ENCODE measurements at regions not wholly inside any gene's neighbourhood (a gene's known extent, or its start where the extent isn't known, plus 50 kb on each side); places are given as distances from the start of the nearest gene placed in this dataset.

DNA sequence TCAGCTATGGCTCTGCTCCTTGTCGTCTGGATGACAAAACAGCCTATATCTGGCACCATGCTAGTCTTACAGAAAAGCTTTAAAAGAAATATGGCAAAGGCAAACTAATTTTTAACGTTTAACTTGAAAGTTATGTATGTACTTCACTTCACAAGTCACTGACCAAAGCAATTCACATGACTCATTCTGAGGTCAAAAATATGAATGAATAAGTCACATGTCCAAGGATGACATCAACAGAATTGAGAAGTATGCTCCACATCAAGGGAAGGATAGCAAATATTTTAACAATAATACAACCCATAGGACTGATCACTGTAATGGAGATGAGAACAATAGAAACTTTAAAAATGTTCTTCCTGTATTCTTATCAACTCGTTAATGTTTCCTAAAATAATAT lies 1072.6 kb upstream of the NUDT12 start:
- TF ChIP-seq, protein P1, sequence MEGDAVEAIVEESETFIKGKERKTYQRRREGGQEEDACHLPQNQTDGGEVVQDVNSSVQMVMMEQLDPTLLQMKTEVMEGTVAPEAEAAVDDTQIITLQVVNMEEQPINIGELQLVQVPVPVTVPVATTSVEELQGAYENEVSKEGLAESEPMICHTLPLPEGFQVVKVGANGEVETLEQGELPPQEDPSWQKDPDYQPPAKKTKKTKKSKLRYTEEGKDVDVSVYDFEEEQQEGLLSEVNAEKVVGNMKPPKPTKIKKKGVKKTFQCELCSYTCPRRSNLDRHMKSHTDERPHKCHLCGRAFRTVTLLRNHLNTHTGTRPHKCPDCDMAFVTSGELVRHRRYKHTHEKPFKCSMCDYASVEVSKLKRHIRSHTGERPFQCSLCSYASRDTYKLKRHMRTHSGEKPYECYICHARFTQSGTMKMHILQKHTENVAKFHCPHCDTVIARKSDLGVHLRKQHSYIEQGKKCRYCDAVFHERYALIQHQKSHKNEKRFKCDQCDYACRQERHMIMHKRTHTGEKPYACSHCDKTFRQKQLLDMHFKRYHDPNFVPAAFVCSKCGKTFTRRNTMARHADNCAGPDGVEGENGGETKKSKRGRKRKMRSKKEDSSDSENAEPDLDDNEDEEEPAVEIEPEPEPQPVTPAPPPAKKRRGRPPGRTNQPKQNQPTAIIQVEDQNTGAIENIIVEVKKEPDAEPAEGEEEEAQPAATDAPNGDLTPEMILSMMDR (conservative IDR thresholded peaks at IDR 0.05; ENCODE audit: low read depth, low read length) = no peak
- H3K4me3 ChIP-seq (ENCODE audit: low read depth, low read length) = no peak overlapping the region
- peak; percentile 72 for DNase-seq (ENCODE audit: low read depth)

GRCh38 chr5:104628911-104629310 lies 1066.3 kb upstream of the NUDT12 start:
- H3K4me3 ChIP-seq (ENCODE audit: low read depth, low read length) = no peak overlapping the region
- DNase-seq (ENCODE audit: low read depth) = peak; percentile 49
- TF ChIP-seq, protein P1 (conservative IDR thresholded peaks at IDR 0.05; ENCODE audit: low read depth, low read length) = no peak

DNA sequence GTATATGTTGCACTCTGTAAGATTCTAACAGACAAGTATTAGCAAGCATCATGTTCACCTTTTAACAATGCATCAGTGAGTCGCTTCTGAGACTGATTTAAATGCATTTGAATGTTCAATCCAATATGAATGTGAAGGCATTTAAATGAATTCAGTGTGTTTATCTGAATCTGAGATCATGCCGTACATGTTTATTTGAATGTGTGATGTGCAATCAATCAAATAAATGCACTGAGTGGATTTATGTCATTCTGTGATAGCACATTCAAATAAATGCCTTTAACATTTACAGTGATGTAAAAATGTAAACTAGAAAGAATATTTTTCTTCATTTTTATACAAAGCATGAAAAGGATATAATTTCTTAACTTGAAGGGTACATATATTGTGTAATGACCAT lies 1063.5 kb upstream of the NUDT12 start:
- no peak overlapping the region for H3K4me3 ChIP-seq (ENCODE audit: low read depth, low read length)
- TF ChIP-seq, protein P1 (conservative IDR thresholded peaks at IDR 0.05; ENCODE audit: low read depth, low read length) = no peak
- DNase-seq (ENCODE audit: low read depth) = no peak

GRCh38 chr5:104612005-104612404 lies 1049.4 kb upstream of the NUDT12 start:
- no peak for DNase-seq (ENCODE audit: low read depth)
- TF ChIP-seq, protein P1 (conservative IDR thresholded peaks at IDR 0.05; ENCODE audit: low read depth, low read length) = no peak

GRCh38 chr5:104611135-104611767 lies 1048.7 kb upstream of the NUDT12 start:
- TF ChIP-seq, protein P1 (conservative IDR thresholded peaks at IDR 0.05; ENCODE audit: low read depth, low read length) = no peak
- DNase-seq (ENCODE audit: low read depth) = no peak
- H3K4me3 ChIP-seq (ENCODE audit: low read depth, low read length) = no peak overlapping the region

More at GRCh38 chr5:104612005-104612404, 1049.4 kb upstream of the NUDT12 start:
- H3K4me3 ChIP-seq (ENCODE audit: low read depth, low read length) = no peak overlapping the region

- no peak overlapping the region for H3K4me3 ChIP-seq (ENCODE audit: low read depth, low read length)
- TF ChIP-seq, protein P1 (conservative IDR thresholded peaks at IDR 0.05; ENCODE audit: low read depth, low read length) = no peak
- no peak for DNase-seq (ENCODE audit: low read depth)
Observed at GRCh38 chr5:104606258-104606829, 1043.8 kb upstream of the NUDT12 start.

- no peak overlapping the region for H3K4me3 ChIP-seq (ENCODE audit: low read depth, low read length)
- no peak for DNase-seq (ENCODE audit: low read depth)
- TF ChIP-seq, protein P1 (conservative IDR thresholded peaks at IDR 0.05; ENCODE audit: low read depth, low read length) = no peak
Observed at GRCh38 chr5:104599726-104600125, 1037.1 kb upstream of the NUDT12 start.

Measured in choroid plexus epithelial cell (primary cell).